ENCODE measurements at regions not wholly inside any gene's neighbourhood (a gene's known extent, or its start where the extent isn't known, plus 50 kb on each side); places are given as distances from the start of the nearest gene placed in this dataset.

DNA sequence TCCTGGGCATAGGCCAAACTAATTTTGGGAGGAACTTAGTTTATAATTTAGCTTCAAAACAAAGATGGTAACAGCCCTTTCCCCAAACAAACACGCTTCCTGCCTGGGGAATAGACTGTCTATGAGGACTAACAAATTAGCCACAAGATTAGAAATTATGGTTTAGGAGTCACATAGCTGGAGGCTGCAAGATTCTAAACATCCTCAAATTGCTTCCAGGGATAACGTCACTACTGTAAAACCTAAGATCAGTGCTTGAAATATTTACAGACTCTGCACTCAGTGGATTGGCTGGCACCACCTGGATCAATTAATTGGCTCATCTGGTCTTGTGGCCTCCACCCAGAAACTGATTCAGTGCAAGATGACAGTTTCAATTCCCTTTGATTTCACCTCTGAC lies 118.0 kb upstream of the TACR1 start:
- TF ChIP-seq EZH2phosphoT487 (IDR thresholded peaks at IDR 0.05; ENCODE audit: low read depth), result no peak
- TF ChIP-seq, protein P1, sequence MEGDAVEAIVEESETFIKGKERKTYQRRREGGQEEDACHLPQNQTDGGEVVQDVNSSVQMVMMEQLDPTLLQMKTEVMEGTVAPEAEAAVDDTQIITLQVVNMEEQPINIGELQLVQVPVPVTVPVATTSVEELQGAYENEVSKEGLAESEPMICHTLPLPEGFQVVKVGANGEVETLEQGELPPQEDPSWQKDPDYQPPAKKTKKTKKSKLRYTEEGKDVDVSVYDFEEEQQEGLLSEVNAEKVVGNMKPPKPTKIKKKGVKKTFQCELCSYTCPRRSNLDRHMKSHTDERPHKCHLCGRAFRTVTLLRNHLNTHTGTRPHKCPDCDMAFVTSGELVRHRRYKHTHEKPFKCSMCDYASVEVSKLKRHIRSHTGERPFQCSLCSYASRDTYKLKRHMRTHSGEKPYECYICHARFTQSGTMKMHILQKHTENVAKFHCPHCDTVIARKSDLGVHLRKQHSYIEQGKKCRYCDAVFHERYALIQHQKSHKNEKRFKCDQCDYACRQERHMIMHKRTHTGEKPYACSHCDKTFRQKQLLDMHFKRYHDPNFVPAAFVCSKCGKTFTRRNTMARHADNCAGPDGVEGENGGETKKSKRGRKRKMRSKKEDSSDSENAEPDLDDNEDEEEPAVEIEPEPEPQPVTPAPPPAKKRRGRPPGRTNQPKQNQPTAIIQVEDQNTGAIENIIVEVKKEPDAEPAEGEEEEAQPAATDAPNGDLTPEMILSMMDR (IDR thresholded peaks at IDR 0.05; ENCODE audit: low read depth, low read length), result no peak

Data from OCI-LY3 (cell line).